Transverse colon (tissue), 3 donors: ENCODE measurements at regions not wholly inside any gene's neighbourhood (a gene's known extent, or its start where the extent isn't known, plus 50 kb on each side); places are given as distances from the start of the nearest gene placed in this dataset.

Source experiments
- CTCF ChIP-seq, 5 experiments: fragments of 200-600 bp in 3 of 5; fragments of 450-650 bp in 2 of 5; sonication (generic) in 3 of 5; IDR thresholded peaks; 1 replicate in 2 of 5; 2 replicates in 3 of 5; pipeline ENCODE4 v1.5.1; 2016 to 2017; ENCODE audit warnings: antibody characterized with exemption in 5 of 5, inconsistent platforms in 3 of 5, mild to moderate bottlenecking in 2 of 5, moderate library complexity in 1 of 5
- POLR2A ChIP-seq: fragments of 450-650 bp; IDR thresholded peaks from one replicate; pipeline ENCODE4 v1.6.1; 2016; ENCODE audit warnings: antibody characterized with exemption, mild to moderate bottlenecking, moderate library complexity

- no peak for TF ChIP-seq CTCF (IDR thresholded peaks at IDR 0.05)
- TF ChIP-seq POLR2A: no peak
Observed at GRCh38 chr3:110454066-110454465, 617.5 kb upstream of the NECTIN3 start.
